Liver (tissue), 3 donors: ENCODE measurements at regions not wholly inside any gene's neighbourhood (a gene's known extent, or its start where the extent isn't known, plus 50 kb on each side); places are given as distances from the start of the nearest gene placed in this dataset.

Experiments used
- EGR1 ChIP-seq, 2 donors: IDR thresholded peaks; 2 replicates each; pipeline ENCODE4 v1.6.1; 2016 to 2018; ENCODE audit warnings: antibody characterized with exemption in 2 of 2, low read depth in 2 of 2
- GABPA ChIP-seq, 2 donors: IDR thresholded peaks in 1 of 2; conservative IDR thresholded peaks in 1 of 2; 2 replicates each; pipeline ENCODE4 v1.6.1; 2016; ENCODE audit warnings: antibody characterized with exemption in 2 of 2, mild to moderate bottlenecking in 1 of 2, moderate library complexity in 1 of 2
- HNF4A ChIP-seq, 2 donors: conservative IDR thresholded peaks; 2 replicates each; pipeline ENCODE4 v1.6.1; 2016; ENCODE audit warnings: antibody characterized with exemption in 2 of 2, mild to moderate bottlenecking in 2 of 2
- JUND ChIP-seq, 2 donors: IDR thresholded peaks; 2 replicates each; pipeline ENCODE4 v1.6.1; 2016; ENCODE audit warnings: antibody characterized with exemption in 2 of 2
- NR2F2 ChIP-seq: IDR thresholded peaks from 2 replicates; pipeline ENCODE4 v1.6.1; 2016; ENCODE audit warnings: antibody characterized with exemption
- RAD21 ChIP-seq, 2 donors: IDR thresholded peaks; 2 replicates each; pipeline ENCODE4 v1.6.1; 2016; ENCODE audit warnings: antibody characterized with exemption in 2 of 2, mild to moderate bottlenecking in 2 of 2
- REST ChIP-seq: IDR thresholded peaks from 2 replicates; pipeline ENCODE4 v1.6.1; 2016; ENCODE audit warnings: antibody characterized with exemption, mild to moderate bottlenecking
- RXRA ChIP-seq, 2 donors: IDR thresholded peaks; 2 replicates each; pipeline ENCODE4 v1.6.1; 2017 to 2018; ENCODE audit warnings: antibody characterized with exemption in 2 of 2, mild to moderate bottlenecking in 1 of 2
- SP1 ChIP-seq: IDR thresholded peaks from 2 replicates; pipeline ENCODE4 v1.6.1; 2018; ENCODE audit warnings: antibody characterized with exemption, mild to moderate bottlenecking
- TAF1 ChIP-seq: conservative IDR thresholded peaks from 2 replicates; pipeline ENCODE4 v1.6.1; 2016; ENCODE audit warnings: antibody characterized with exemption, mild to moderate bottlenecking
- YY1 ChIP-seq: IDR thresholded peaks from 2 replicates; pipeline ENCODE4 v1.6.1; 2016; ENCODE audit warnings: antibody characterized with exemption, mild to moderate bottlenecking
- TF ChIP-seq, protein P1 (sequence below): fragments of 150-350 bp; IDR thresholded peaks from 2 replicates; pipeline ENCODE4 v1.5.1; 2017; ENCODE audit warnings: improper control_type of control experiment, low read depth, low read length; ENCODE audit not compliant: missing input control
- TF ChIP-seq, protein P2 (sequence below): IDR thresholded peaks from 2 replicates; pipeline ENCODE4 v1.6.1; 2016; ENCODE audit warnings: antibody characterized with exemption
- TF ChIP-seq, protein P3 (sequence below): IDR thresholded peaks from 2 replicates; pipeline ENCODE4 v1.6.1; 2016; ENCODE audit warnings: antibody characterized with exemption
- donor health status: healthy.
- donor health status: healthy.

DNA sequence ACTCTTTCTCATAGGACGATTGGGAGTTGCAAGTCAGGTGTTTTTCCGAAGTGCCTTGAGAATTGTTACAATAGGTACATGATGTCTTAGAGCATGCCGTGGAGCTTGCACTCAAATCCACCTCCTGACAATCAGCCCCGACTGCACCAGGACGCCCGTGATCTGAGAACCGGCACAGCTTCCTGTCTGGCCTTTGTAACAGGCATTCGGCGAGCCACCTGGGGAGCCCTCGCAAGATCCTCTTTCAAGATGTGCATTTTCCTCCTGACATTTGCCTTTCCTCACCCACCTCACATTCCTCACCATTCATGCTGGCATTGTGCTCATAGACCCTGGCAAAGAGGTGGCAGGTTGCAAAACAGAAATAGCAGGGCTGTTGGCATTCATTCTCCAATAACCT, 427.3 kb downstream of the GALR1 start:
- TF ChIP-seq, protein P1, sequence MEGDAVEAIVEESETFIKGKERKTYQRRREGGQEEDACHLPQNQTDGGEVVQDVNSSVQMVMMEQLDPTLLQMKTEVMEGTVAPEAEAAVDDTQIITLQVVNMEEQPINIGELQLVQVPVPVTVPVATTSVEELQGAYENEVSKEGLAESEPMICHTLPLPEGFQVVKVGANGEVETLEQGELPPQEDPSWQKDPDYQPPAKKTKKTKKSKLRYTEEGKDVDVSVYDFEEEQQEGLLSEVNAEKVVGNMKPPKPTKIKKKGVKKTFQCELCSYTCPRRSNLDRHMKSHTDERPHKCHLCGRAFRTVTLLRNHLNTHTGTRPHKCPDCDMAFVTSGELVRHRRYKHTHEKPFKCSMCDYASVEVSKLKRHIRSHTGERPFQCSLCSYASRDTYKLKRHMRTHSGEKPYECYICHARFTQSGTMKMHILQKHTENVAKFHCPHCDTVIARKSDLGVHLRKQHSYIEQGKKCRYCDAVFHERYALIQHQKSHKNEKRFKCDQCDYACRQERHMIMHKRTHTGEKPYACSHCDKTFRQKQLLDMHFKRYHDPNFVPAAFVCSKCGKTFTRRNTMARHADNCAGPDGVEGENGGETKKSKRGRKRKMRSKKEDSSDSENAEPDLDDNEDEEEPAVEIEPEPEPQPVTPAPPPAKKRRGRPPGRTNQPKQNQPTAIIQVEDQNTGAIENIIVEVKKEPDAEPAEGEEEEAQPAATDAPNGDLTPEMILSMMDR, result no peak
- TF ChIP-seq SP1 (no peak), TAF1 (no peak), GABPA (IDR thresholded peaks at IDR 0.05 in 1 of 2, conservative IDR thresholded peaks at IDR 0.05 in 1 of 2) (no peak), RXRA (IDR thresholded peaks at IDR 0.05) (no peak), REST (no peak), RAD21 (IDR thresholded peaks at IDR 0.05) (no peak), JUND (IDR thresholded peaks at IDR 0.05) (no peak), NR2F2 (no peak), EGR1 (IDR thresholded peaks at IDR 0.05; ENCODE audit: low read depth in 2 of 2) (no peak), YY1 (no peak), HNF4A (conservative IDR thresholded peaks at IDR 0.05) (no peak)
- TF ChIP-seq, protein P2, sequence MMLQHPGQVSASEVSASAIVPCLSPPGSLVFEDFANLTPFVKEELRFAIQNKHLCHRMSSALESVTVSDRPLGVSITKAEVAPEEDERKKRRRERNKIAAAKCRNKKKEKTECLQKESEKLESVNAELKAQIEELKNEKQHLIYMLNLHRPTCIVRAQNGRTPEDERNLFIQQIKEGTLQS, result no peak
- TF ChIP-seq, protein P3, sequence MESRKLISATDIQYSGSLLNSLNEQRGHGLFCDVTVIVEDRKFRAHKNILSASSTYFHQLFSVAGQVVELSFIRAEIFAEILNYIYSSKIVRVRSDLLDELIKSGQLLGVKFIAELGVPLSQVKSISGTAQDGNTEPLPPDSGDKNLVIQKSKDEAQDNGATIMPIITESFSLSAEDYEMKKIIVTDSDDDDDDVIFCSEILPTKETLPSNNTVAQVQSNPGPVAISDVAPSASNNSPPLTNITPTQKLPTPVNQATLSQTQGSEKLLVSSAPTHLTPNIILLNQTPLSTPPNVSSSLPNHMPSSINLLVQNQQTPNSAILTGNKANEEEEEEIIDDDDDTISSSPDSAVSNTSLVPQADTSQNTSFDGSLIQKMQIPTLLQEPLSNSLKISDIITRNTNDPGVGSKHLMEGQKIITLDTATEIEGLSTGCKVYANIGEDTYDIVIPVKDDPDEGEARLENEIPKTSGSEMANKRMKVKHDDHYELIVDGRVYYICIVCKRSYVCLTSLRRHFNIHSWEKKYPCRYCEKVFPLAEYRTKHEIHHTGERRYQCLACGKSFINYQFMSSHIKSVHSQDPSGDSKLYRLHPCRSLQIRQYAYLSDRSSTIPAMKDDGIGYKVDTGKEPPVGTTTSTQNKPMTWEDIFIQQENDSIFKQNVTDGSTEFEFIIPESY, result no peak
